Chondrocyte (in vitro differentiated cells): ENCODE measurements at regions not wholly inside any gene's neighbourhood (a gene's known extent, or its start where the extent isn't known, plus 50 kb on each side); places are given as distances from the start of the nearest gene placed in this dataset.

ENCODE experiments used
- DNase-seq: peaks from one replicate; pipeline ENCODE4 v3.0.0; 2021; ENCODE audit warnings: mixed read lengths, low spot score
- H3K27ac Mint-ChIP-seq: one replicate; pipeline ENCODE4 v1.8.0; 2021; ENCODE audit warnings: mild to moderate bottlenecking, moderate library complexity, mixed read lengths; ENCODE audit not compliant: unreplicated experiment
- H3K27me3 Mint-ChIP-seq: 2 replicates; pipeline ENCODE4 v1.8.0; 2021; ENCODE audit warnings: low read depth, mixed read lengths
- H3K36me3 Mint-ChIP-seq: 2 replicates; pipeline ENCODE4 v1.8.0; 2021; ENCODE audit warnings: low read depth, mixed read lengths
- H3K4me1 Mint-ChIP-seq: 2 replicates; pipeline ENCODE4 v1.8.0; 2021; ENCODE audit warnings: low read depth, mild to moderate bottlenecking, mixed read lengths
- H3K4me3 Mint-ChIP-seq: one replicate; pipeline ENCODE4 v1.8.0; 2021; ENCODE audit warnings: mild to moderate bottlenecking, moderate library complexity, mixed read lengths; ENCODE audit not compliant: unreplicated experiment
- H3K9me3 Mint-ChIP-seq: 2 replicates; pipeline ENCODE4 v1.8.0; 2021; ENCODE audit warnings: low read depth, mixed read lengths
- TF ChIP-seq, protein P1 (sequence below): fragments of 200-600 bp; sonication (generic); IDR thresholded peaks from 2 replicates; pipeline ENCODE4 v1.5.0; 2021; ENCODE audit warnings: antibody characterized with exemption, mild to moderate bottlenecking, moderate library complexity

DNA sequence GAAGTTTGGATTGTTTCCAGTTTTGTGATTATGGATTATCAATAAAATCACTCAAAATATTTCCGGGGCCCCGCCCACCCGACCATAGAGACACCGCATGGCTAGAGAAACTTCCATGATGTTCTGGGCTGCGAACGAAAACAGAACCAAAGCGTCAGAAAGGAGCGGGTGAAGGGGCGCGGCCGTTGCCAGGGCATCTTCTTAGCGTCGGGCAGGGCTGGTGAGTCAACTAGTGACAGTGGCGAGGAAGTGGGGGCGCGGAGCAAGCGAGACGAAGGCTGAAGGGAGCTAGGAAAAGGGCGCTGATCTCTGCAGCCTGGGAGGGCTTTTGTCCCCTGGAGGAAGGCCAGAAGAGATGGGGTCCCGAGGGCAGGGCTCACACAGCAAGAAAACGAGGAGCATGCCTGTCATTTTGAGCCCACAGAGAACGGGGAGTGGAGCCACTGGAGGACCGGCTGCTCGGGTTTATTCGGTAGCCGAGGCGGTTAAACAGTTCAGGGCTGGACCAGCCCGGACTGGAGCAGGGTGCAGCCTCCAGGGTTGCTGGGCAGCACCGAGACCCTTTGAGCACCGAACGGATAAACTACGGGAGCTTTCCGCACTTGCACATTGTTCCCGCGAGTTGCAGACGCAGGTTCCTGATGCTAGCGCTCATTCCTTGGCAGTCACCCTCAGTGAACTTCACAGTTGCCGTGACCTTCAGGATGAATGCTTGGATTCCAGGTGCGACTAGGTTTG is 298.1 kb upstream of the TRPC5 start:
- H3K4me1 Mint-ChIP-seq: no peaks in the 10 kb centered on the region
- DNase-seq: no peak

DNA sequence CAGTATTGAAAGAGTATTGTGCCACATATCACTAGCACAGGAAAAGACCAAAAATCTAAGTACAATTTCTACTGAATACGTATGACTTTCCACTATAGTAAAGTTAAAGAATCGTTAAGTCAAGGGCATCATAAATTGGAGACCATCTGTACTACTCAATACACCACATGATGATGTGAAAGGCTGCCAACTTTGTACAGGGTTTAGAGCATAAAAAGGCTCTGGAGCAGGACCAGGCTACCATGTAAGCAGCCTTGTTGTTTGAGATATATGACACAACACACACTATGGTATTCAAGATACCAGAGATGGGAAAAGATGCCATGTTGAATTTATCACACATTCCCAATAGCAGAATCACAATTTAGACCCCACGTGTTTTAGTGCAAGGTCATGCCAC is 294.9 kb upstream of the TRPC5 start:
- Mint-ChIP-seq H3K9me3 (no peaks in the 10 kb centered on the region), H3K27me3 (no peaks in the 10 kb centered on the region), H3K27ac (no peak overlapping the region), H3K4me3 (no peak overlapping the region), H3K4me1 (no peaks in the 10 kb centered on the region), H3K36me3 (no peaks in the 10 kb centered on the region)
- TF ChIP-seq, protein P1, sequence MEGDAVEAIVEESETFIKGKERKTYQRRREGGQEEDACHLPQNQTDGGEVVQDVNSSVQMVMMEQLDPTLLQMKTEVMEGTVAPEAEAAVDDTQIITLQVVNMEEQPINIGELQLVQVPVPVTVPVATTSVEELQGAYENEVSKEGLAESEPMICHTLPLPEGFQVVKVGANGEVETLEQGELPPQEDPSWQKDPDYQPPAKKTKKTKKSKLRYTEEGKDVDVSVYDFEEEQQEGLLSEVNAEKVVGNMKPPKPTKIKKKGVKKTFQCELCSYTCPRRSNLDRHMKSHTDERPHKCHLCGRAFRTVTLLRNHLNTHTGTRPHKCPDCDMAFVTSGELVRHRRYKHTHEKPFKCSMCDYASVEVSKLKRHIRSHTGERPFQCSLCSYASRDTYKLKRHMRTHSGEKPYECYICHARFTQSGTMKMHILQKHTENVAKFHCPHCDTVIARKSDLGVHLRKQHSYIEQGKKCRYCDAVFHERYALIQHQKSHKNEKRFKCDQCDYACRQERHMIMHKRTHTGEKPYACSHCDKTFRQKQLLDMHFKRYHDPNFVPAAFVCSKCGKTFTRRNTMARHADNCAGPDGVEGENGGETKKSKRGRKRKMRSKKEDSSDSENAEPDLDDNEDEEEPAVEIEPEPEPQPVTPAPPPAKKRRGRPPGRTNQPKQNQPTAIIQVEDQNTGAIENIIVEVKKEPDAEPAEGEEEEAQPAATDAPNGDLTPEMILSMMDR: no peak
- DNase-seq: no peak

More for the DNA sequence above, 298.1 kb upstream of the TRPC5 start:
- Mint-ChIP-seq H3K27ac (no peak overlapping the region), H3K4me3 (no peak overlapping the region), H3K36me3 (no peaks in the 10 kb centered on the region), H3K27me3 (no peaks in the 10 kb centered on the region), H3K9me3 (no peaks in the 10 kb centered on the region)
- TF ChIP-seq, protein P1: no peak

DNA sequence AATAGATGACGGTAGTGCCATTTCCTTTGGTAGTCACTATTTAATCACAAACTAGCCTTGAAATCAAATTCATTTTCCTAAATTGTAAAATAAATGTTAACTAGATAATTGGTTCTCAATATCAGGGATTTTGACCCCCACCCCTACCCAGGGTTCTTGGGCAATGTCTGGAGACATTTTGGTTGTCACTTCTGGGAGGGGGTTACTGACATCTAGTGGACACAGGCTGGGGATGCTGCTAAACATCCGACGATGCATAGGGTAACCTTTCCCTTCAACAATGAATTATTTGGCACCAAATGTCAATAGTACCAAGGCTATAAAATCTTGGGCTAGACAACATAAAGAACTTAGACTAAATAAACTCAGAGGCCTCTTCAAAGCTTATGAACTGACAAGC is 285.8 kb upstream of the TRPC5 start:
- no peak overlapping the region for H3K27ac Mint-ChIP-seq
- TF ChIP-seq, protein P1: peak; percentile 39
- no peaks in the 10 kb centered on the region for H3K9me3 Mint-ChIP-seq
- no peaks in the 10 kb centered on the region for H3K36me3 Mint-ChIP-seq
- no peak overlapping the region for H3K4me3 Mint-ChIP-seq
- DNase-seq: no peak
- H3K27me3 Mint-ChIP-seq: no peaks in the 10 kb centered on the region
- no peaks in the 10 kb centered on the region for H3K4me1 Mint-ChIP-seq

DNA sequence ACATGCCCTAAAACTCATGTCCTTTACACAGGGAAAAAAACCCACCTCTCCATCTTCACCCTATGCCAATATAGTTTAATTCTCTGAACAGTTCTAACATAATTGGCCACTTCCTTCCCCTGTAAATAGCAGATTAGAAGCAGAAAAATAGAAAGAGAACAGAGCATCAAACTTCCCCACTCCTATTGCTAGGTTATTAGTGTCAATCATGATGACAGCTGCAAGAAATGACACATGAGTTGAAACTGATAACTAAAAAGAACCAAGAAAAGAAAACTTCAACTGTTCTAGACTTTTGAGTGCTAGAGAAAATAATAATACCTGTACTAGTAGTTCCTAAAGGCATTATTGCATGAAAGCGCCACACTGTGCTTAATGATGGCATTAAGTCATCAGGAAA is 284.5 kb upstream of the TRPC5 start:
- Mint-ChIP-seq H3K36me3 (no peaks in the 10 kb centered on the region), H3K4me1 (no peaks in the 10 kb centered on the region), H3K4me3 (no peak overlapping the region), H3K27me3 (no peaks in the 10 kb centered on the region), H3K27ac (no peak overlapping the region), H3K9me3 (no peaks in the 10 kb centered on the region)
- TF ChIP-seq, protein P1: no peak
- no peak for DNase-seq

DNA sequence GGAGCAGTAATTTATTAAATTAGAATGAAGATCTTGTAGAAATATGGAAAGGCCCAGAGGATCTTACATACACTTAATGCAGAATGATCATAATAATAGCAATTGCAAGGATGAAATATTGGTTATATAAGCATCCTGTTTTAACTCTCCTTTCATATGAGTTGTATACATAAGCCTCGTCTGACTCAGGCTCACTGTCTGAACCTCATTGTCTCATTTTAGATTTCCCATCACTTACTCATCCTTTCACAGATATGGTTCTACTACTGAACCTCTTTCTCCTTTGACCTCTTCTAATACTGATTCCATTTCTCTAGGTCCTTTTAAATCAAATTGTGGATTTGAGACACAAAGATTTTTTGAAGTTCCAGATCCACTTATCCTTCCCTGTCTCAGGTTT is 277.3 kb upstream of the TRPC5 start:
- no peak for DNase-seq
- Mint-ChIP-seq H3K4me3 (no peak overlapping the region), H3K27me3 (peaks cover 2% of the 10 kb centered on the region), H3K9me3 (peaks cover 3% of the 10 kb centered on the region), H3K36me3 (no peaks in the 10 kb centered on the region), H3K27ac (no peak overlapping the region), H3K4me1 (no peaks in the 10 kb centered on the region)
- TF ChIP-seq, protein P1: no peak
